HL-60 (cell line): ENCODE measurements at regions not wholly inside any gene's neighbourhood (a gene's known extent, or its start where the extent isn't known, plus 50 kb on each side); places are given as distances from the start of the nearest gene placed in this dataset.
A peak's percentile ranks its signal among the peaks of the same experiment; 100 is the strongest.

Source experiments
- DNase-seq, 2 experiments: peaks; one replicate each; pipeline ENCODE4 v3.0.0-alpha.2; 2010 to 2020; ENCODE audit warnings: low read depth in 1 of 2, low spot score in 1 of 2
- H3K27ac ChIP-seq: fragments of 250-450 bp; sonication (Bioruptor Pico); replicated peaks from 2 replicates; pipeline ENCODE4 v1.5.1; 2020; ENCODE audit warnings: mild to moderate bottlenecking, moderate library complexity
- H3K27me3 ChIP-seq: fragments of 250-450 bp; sonication (Bioruptor Pico); 2 replicates; pipeline ENCODE4 v1.5.1; 2021; ENCODE audit warnings: mild to moderate bottlenecking, moderate library complexity; ENCODE audit not compliant: insufficient read depth, poor library complexity, severe bottlenecking
- H3K4me3 ChIP-seq: replicated peaks from 2 replicates; pipeline ENCODE4 v1.5.1; 2011; ENCODE audit warnings: mild to moderate bottlenecking, control low read depth, low read length; ENCODE audit not compliant: insufficient read depth
- CTCF ChIP-seq: IDR thresholded peaks from one replicate; pipeline ENCODE4 v1.5.1; 2011; ENCODE audit warnings: low read length, control low read depth, inconsistent platforms; ENCODE audit not compliant: insufficient read depth
- GABPA ChIP-seq: IDR thresholded peaks from 2 replicates; pipeline ENCODE4 v1.6.1; 2012; ENCODE audit warnings: low read depth
- POLR2AphosphoS5 ChIP-seq: IDR thresholded peaks from 2 replicates; pipeline ENCODE4 v1.6.1; 2012; ENCODE audit warnings: low read depth
- REST ChIP-seq: IDR thresholded peaks from 2 replicates; pipeline ENCODE4 v1.6.1; 2012; ENCODE audit warnings: low read depth; ENCODE audit not compliant: insufficient replicate concordance
- SPI1 ChIP-seq: IDR thresholded peaks from 2 replicates; pipeline ENCODE4 v1.6.1; 2012; ENCODE audit warnings: low read depth, mild to moderate bottlenecking, borderline replicate concordance

- Histone ChIP-seq H3K27ac (no peak overlapping the region), H3K27me3 (no peaks in the 10 kb centered on the region), H3K4me3 (no peak overlapping the region)
- no peak for TF ChIP-seq POLR2AphosphoS5
- no peak for TF ChIP-seq CTCF
- TF ChIP-seq SPI1: no peak
- TF ChIP-seq REST: no peak
- TF ChIP-seq GABPA: no peak
- DNase-seq: no peak
Measured at GRCh38 chr1:230587061-230587460, 55.2 kb upstream of the COG2 start.

DNA sequence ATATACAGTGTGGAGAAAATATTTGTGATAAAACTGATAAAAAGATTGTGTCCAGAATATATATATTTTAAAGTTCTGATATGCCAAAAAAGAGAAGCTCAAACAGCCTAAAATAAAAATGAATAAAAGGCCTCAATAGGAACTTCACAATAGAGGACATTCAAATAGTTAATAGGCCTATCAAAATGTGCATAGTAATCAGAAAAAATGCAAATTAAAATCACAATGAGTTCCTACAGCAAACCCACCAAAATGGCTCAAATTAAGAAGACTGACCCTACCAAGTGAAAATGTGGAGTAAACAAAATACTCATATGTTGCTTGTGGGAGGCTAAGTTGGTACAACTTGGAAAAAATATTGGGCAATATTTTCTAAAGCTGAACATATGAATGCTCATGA lies 57.6 kb upstream of the COG2 start:
- H3K4me3 ChIP-seq: no peak overlapping the region

GRCh38 chr1:230581446-230582079 lies 60.7 kb upstream of the COG2 start:
- peak in 1 of 2 experiments; percentile 39 for DNase-seq
- TF ChIP-seq GABPA: no peak
- TF ChIP-seq REST: no peak
- peak; percentile 9 for TF ChIP-seq CTCF
- TF ChIP-seq POLR2AphosphoS5: no peak
- TF ChIP-seq SPI1: no peak
- H3K27ac ChIP-seq: no peak overlapping the region
- H3K4me3 ChIP-seq: no peak overlapping the region
- no peaks in the 10 kb centered on the region for H3K27me3 ChIP-seq

More for the DNA sequence above, 57.6 kb upstream of the COG2 start:
- no peak overlapping the region for H3K27ac ChIP-seq
- no peak for TF ChIP-seq REST
- H3K27me3 ChIP-seq: no peaks in the 10 kb centered on the region
- DNase-seq: no peak

GRCh38 chr1:230578616-230579015 lies 63.7 kb upstream of the COG2 start:
- TF ChIP-seq CTCF (no peak), REST (no peak), SPI1 (no peak), POLR2AphosphoS5 (no peak), GABPA (no peak)
- Histone ChIP-seq H3K27me3 (no peaks in the 10 kb centered on the region), H3K27ac (no peak overlapping the region), H3K4me3 (no peak overlapping the region)
- DNase-seq: no peak
